ENCODE measurements at regions not wholly inside any gene's neighbourhood (a gene's known extent, or its start where the extent isn't known, plus 50 kb on each side); places are given as distances from the start of the nearest gene placed in this dataset.

DNA sequence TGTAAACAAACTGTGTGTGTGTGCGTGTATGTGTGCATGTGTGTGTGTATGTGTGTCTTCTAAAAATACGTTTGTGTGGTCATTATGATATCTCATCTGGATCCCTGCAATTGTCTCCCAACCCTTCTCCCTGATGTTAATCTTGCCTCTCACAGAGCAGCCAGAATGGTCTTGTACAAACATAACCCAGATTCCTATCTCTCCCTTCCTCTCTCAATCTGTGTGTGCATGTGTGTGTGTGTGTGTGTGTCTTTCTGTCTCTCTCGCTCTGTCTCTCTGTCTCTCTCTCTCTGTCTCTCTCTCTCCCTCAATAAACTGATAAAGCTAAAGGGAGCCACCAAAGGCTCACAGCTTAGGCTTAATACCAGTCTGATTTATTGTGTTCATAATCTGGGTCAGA lies 210.8 kb downstream of the PAX3 start:
- Mint-ChIP-seq H3K9me3 (peaks cover 2 to 13% (median 7%) of the 10 kb centered on the region in 3 donors), H3K36me3 (no peaks in the 10 kb centered on the region), H3K4me3 (no peak overlapping the region), H3K27me3 (peaks cover 1% of the 10 kb centered on the region), H3K27ac (no peak overlapping the region), H3K4me1 (no peaks in the 10 kb centered on the region)

DNA sequence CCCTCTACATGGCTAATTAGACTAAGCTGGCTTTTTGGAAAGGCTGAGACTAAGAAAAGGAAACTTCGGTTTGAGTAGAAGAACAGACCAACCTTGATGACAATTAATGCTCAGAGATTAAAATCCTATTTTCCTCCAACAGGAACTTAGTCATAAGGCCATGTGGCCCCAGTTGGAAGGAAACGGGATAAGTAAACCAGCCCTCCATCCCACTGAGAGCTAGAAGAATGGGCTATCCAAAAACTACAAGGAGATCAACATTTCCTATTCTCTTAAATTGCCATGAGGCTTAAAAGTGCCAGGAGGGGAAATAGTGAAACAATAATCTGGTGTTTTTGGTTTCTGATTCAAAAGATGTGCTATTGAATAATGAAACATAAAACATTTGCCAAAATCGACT lies 216.6 kb downstream of the PAX3 start:
- H3K4me1 Mint-ChIP-seq = no peaks in the 10 kb centered on the region
- no peak overlapping the region for H3K27ac Mint-ChIP-seq
- peaks cover 2% of the 10 kb centered on the region for H3K27me3 Mint-ChIP-seq
- H3K36me3 Mint-ChIP-seq = no peaks in the 10 kb centered on the region
- H3K9me3 Mint-ChIP-seq = peaks cover 1 to 5% (median 2%) of the 10 kb centered on the region in 3 donors
- H3K4me3 Mint-ChIP-seq = no peak overlapping the region

DNA sequence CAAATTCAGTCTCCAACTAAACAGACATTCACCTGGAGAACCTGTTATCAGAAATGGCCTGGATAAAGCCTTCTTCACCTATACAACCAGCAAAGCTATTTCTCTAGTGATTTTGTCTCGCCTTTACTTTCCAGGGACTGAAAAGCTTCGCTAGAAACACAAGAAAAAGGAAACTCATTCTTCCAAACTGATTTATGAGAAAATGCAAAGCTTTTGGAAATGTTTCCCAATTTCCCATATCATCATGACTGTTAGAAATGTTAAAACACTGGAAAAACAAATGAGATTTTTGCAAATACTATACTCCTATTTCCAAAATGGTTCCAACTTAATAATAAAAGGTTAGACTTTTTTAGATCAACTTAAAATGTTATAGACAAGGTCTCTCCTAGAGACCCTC lies 218.7 kb downstream of the PAX3 start:
- peaks cover 3% of the 10 kb centered on the region for H3K27me3 Mint-ChIP-seq
- no peaks in the 10 kb centered on the region for H3K36me3 Mint-ChIP-seq
- H3K27ac Mint-ChIP-seq = no peak overlapping the region
- H3K9me3 Mint-ChIP-seq = peaks cover 0 to 1% (median 0%) of the 10 kb centered on the region in 3 donors
- H3K4me3 Mint-ChIP-seq = no peak overlapping the region
- H3K4me1 Mint-ChIP-seq = no peaks in the 10 kb centered on the region

DNA sequence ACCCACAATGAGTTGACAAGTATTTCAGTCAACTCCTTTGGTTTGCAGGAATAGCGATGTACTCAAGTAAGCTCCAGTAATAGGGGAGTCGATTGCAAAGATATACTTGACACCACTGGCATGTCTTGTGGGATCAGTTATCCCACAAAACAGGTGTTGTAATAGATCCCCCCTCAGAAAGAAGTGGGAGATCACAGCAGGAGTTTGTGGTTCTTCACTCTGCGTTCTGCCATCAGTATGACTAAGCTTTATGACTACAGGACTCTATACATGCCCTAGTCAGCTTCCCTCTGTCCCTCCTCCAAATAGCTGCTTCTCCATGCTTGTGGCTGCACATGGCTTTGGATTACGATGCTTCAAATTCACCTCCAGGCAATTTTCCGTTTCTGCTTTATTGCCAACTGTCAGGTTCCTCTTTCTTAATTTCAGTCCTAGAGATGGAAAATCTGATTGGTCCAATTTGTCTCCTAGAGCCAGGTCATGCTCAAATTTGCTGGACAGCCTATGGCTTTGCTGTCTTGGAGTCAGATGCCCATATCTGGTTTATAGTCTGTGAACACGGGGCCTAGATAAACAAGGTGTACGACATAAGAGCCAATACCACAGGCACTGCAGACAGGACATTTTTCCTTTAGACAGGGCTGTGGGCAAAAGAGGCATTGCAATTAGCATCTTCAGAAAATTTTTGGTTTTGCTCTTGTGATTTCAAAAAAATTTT lies 221.7 kb downstream of the PAX3 start:
- Mint-ChIP-seq H3K36me3 (no peaks in the 10 kb centered on the region), H3K27ac (no peak overlapping the region), H3K9me3 (peaks cover 0 to 1% (median 0%) of the 10 kb centered on the region in 3 donors), H3K4me1 (no peaks in the 10 kb centered on the region), H3K4me3 (no peak overlapping the region), H3K27me3 (peaks cover 2% of the 10 kb centered on the region)

DNA sequence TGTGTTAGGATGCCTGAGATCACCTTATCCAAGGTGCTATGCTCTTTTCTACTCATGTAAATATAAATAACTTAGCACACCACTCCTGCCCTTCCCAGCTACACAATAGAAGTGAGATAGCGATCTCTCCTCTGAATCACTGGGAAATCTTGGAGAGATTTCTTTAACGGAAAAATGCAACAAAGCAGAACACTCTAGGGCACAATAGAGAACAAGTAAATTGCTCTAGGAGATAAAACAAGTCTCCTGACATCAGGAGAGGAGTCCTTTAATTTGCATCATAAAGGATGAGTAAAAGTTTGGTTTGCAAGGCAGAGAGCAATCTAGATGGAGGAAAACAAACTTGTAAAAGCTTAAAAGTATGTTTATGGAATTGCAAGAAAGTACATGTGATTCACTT lies 224.1 kb downstream of the PAX3 start:
- no peaks in the 10 kb centered on the region for H3K9me3 Mint-ChIP-seq
- peaks cover 6% of the 10 kb centered on the region for H3K27me3 Mint-ChIP-seq
- H3K27ac Mint-ChIP-seq = no peak overlapping the region
- H3K36me3 Mint-ChIP-seq = no peaks in the 10 kb centered on the region
- no peaks in the 10 kb centered on the region for H3K4me1 Mint-ChIP-seq
- H3K4me3 Mint-ChIP-seq = no peak overlapping the region

DNA sequence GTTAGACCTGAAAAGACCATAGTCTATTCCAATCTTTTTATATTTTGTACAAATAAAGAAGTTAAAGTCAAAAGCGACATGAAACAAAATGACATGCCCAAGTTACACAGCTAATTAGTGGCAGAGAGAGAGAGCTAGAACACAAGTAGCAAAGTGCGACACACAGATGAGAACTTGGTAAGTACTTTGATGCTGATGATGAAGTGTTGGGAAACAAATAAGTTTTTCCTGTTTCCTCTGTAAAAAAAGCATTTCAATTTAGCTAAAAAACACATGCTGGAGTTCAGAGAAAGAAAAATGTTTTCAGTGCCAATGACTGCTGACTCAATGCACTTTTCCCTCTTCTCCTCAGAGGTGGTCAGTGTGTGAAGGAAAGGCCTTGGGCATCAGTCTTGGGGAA lies 226.9 kb downstream of the PAX3 start:
- peaks cover 4% of the 10 kb centered on the region for H3K27me3 Mint-ChIP-seq
- H3K4me3 Mint-ChIP-seq = no peak overlapping the region
- no peak overlapping the region for H3K27ac Mint-ChIP-seq
- H3K4me1 Mint-ChIP-seq = no peaks in the 10 kb centered on the region
- peaks cover 1% of the 10 kb centered on the region for H3K36me3 Mint-ChIP-seq
- no peaks in the 10 kb centered on the region for H3K9me3 Mint-ChIP-seq

DNA sequence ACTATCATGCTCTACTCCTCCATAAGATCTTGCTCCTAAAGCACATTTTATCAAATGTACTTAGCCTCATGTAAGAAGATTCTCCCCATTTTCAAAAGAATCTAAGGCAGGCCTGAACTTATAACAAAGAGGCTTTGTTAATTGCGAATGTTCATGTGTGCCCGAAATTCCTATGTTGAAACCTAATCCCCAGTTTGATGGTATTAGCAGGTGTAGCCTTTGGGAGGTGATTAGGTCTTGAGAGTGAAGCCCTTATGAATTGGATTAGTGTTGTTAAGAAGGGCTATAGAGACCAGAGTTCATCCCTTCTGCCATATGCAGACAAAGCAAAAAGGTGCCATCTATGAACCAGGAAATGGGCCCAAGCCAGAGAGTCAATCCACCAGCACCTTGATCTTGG lies 234.5 kb downstream of the PAX3 start:
- no peak overlapping the region for H3K4me3 Mint-ChIP-seq
- no peaks in the 10 kb centered on the region for H3K9me3 Mint-ChIP-seq
- no peaks in the 10 kb centered on the region for H3K4me1 Mint-ChIP-seq
- H3K27ac Mint-ChIP-seq = no peak overlapping the region
- H3K36me3 Mint-ChIP-seq = peaks cover 1% of the 10 kb centered on the region
- H3K27me3 Mint-ChIP-seq = peaks cover 4% of the 10 kb centered on the region

DNA sequence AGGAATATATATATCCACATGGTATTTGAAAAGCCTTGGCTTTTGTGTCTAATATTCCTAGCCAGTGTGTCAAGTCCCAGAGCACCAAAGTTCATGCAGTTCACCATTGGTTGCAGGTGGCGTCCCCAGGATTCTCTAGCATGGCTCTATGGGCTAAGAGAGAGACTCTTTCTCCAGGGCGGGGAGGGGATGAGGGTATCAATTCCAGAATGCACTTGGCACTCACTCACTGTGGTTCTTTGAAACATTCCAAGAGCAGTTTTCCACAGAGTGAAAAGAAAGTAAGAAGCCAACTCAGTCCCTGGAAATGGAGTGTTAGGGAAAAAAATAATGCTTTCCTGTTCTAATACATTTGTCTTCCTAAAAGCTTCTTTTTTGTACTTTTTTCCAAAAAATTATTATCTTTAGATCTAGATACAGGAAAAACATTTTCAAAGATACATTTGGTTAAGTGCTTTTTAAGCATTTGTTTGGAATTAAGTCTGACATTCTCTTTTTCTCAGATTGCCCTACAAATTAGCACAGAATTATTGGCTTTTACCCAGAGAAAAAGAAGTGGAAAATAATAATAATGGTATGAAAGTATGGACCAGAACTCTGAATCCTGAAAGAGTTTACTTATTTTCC lies 239.9 kb downstream of the PAX3 start:
- H3K4me3 Mint-ChIP-seq = no peak overlapping the region
- H3K27me3 Mint-ChIP-seq = peaks cover 12% of the 10 kb centered on the region
- no peak overlapping the region for H3K27ac Mint-ChIP-seq
- H3K36me3 Mint-ChIP-seq = no peaks in the 10 kb centered on the region
- no peaks in the 10 kb centered on the region for H3K9me3 Mint-ChIP-seq
- H3K4me1 Mint-ChIP-seq = no peaks in the 10 kb centered on the region

DNA sequence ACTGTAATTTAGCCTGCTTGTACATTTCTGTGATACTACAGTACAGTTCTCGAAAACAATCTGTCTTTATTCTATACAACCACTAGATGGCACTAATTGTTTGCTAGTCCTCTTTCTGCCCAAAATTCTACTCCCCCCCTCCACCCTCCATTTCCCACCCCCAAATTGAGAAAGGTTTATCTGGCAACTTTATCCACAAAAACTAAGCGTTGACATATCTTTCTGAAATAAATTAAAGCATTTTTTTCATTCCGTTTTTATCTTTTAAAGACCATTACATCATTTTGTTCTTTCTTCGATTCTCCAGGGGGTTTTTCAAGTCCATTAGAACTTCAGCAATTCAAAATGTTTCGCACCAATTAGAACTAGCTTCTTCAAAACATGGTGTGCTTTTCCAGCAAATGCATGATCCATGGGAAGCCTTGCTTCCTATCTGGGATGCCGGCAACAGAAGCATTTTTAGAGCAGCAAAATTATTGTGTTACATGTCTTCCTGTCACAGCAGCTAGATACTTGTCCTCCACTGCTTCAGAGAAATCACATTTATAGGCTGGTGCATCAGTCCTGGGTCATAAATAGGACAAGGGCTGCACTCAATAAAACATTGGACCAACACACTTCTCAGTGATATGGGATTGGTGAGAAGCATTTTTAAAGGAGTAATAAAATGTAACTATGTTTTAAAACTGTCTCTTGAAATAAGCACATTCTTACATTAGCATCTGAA lies 241.3 kb downstream of the PAX3 start:
- H3K27ac Mint-ChIP-seq = no peak overlapping the region
- no peaks in the 10 kb centered on the region for H3K4me1 Mint-ChIP-seq
- peaks cover 16% of the 10 kb centered on the region for H3K27me3 Mint-ChIP-seq
- H3K4me3 Mint-ChIP-seq = no peak overlapping the region
- H3K9me3 Mint-ChIP-seq = no peaks in the 10 kb centered on the region
- H3K36me3 Mint-ChIP-seq = no peaks in the 10 kb centered on the region

DNA sequence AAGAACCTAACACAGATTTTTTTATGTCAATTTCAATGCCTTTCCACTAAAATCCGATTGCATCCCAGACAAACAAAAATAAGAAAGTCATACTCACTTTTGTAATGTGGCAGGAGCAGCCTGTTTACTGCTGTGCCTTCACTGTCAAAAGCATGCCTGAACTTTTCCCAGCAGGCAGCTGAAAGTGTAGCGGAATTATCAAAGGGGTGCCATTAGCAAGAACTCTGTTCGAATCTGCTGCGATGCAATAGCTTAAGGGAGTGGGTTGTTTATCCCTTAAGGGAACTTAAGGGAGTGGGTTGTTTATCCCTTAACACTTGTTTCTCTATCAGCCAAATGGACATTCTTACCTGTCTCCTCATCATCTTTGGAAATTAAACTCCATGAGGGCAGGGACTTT lies 243.5 kb downstream of the PAX3 start:
- Mint-ChIP-seq H3K4me1 (no peaks in the 10 kb centered on the region), H3K27ac (no peak overlapping the region), H3K9me3 (no peaks in the 10 kb centered on the region), H3K36me3 (no peaks in the 10 kb centered on the region), H3K4me3 (no peak overlapping the region), H3K27me3 (peaks cover 14% of the 10 kb centered on the region)

DNA sequence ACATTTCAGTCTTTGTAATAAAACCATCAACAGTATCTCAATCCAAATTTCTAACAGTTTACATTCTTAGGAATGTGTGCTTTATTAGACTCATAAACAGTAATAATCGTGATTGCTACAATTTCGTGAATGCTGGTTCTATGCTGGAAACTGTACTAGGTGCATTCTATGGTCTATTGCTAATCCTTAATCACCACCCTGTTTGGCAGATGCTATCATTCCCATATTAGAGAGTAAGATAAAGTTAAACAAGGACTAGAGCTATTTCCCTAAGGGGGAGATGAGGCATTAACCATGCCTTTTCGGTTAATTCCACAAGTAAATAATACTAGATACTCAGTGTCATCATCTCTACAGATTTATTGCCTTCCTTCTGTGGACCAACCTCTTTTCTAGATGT lies 244.0 kb downstream of the PAX3 start:
- no peak overlapping the region for H3K4me3 Mint-ChIP-seq

DNA sequence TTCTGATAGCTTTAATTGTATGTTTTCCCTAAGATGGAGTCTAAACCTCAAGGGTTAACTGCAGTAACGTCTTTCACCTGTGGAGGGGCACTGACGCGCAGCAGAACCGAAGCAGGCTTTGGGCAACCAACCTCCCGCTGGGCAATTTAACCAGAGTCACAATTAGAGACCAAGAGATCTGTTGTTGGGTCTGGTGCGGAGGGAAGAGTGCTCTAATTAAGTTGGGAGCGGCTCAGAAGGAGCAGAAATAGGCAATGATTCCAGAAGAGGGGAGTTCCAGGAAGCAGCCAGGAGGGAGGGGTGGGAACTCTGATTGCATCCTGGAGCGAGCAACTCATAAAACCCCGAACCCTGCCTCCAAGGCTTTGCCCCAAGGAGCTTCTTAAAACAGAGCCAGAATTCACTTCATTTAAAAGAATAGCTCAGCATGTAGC lies 245.8 kb downstream of the PAX3 start:
- H3K36me3 Mint-ChIP-seq = no peaks in the 10 kb centered on the region
- H3K27ac Mint-ChIP-seq = peak overlapping the region in 1 of 3 donors; percentile 54
- no peaks in the 10 kb centered on the region for H3K9me3 Mint-ChIP-seq
- no peak overlapping the region for H3K4me3 Mint-ChIP-seq
- peaks cover 11% of the 10 kb centered on the region for H3K27me3 Mint-ChIP-seq
- no peaks in the 10 kb centered on the region for H3K4me1 Mint-ChIP-seq

More for the DNA sequence above, 244.0 kb downstream of the PAX3 start:
- H3K4me1 Mint-ChIP-seq = no peaks in the 10 kb centered on the region
- H3K36me3 Mint-ChIP-seq = no peaks in the 10 kb centered on the region
- peaks cover 11% of the 10 kb centered on the region for H3K27me3 Mint-ChIP-seq
- no peaks in the 10 kb centered on the region for H3K9me3 Mint-ChIP-seq
- no peak overlapping the region for H3K27ac Mint-ChIP-seq

DNA sequence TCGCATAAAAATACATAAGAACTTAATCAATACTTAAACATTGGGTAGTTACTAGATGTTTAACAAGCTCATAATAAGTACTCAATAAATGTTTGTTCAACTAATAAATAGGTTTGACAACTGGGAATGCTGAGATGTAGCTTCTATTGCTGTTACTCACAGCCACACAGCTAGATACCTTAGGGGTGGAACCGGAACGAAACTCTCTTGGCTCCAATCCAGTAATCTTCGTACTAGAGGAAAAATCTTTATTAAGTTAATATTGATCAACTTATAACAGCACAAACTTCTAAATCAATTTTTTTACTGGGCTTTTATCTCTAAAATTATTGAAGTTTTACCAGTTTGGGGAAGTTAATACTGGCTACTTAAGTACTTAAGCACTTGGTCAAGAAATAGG lies 247.8 kb downstream of the PAX3 start:
- Mint-ChIP-seq H3K36me3 (peaks cover 1% of the 10 kb centered on the region), H3K27ac (no peak overlapping the region), H3K4me1 (no peaks in the 10 kb centered on the region), H3K4me3 (no peak overlapping the region), H3K27me3 (peaks cover 15% of the 10 kb centered on the region), H3K9me3 (no peaks in the 10 kb centered on the region)

DNA sequence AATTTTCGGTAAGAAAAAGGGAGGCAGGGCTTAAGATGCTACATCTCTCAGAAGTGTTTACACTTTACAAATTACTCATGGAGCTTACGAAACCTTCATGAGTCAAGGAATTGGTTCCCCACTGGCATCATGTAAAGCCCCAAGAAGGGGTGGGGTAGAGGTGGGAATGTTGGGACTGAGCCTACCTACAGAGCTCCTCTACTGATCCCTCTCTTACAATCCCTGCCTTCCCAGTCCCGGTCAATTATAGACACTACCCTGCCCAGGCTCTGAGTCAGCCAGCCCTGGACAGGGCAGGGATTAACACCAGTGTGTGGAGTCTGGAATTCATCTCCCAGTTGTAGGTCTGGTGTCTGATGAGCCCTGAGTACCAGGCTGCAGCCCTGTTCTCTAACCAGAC lies 248.9 kb downstream of the PAX3 start:
- no peaks in the 10 kb centered on the region for H3K9me3 Mint-ChIP-seq
- H3K36me3 Mint-ChIP-seq = peaks cover 1% of the 10 kb centered on the region
- H3K4me1 Mint-ChIP-seq = no peaks in the 10 kb centered on the region
- peaks cover 13% of the 10 kb centered on the region for H3K27me3 Mint-ChIP-seq
- H3K4me3 Mint-ChIP-seq = no peak overlapping the region
- H3K27ac Mint-ChIP-seq = no peak overlapping the region

DNA sequence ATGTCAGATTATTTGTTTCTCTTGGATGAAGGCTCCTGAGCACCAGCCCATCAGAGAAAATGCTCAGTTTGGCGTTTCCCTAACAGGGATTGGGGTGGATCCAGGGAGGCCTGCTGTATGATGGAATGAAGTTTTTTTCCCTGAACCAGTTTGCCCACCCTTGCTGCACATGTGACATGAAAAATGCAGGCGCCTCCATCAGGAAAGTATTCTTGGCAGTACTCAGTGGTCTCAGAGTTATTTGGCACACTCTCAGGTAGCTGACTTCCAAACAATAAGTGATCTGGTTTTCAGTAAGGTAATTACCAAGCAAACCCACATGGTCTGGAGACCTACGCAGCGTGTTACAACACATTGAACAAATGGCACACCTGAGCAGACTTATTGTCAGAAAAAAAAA lies 254.9 kb downstream of the PAX3 start:
- Mint-ChIP-seq H3K27me3 (peaks cover 5% of the 10 kb centered on the region), H3K4me3 (no peak overlapping the region)

DNA sequence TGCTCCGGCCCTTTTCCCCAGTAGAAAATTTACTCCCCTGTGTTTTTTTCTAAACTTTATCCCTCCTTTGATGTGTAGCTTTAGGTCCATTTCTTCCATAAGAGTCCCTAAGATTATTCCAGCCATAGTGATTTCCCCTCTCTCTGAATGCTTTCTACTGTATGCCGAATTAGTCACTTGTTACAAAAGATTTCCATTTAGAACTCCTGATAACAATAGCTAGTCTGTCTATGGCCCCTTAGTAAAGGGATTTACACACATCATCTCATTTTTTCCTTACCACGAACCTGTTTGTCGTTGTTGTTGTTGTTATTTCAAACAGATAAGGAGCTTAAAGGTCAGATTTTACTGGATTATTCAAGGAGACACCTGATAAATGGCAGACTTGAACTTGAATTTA lies 256.1 kb downstream of the PAX3 start:
- Mint-ChIP-seq H3K36me3 (peaks cover 1% of the 10 kb centered on the region), H3K4me1 (no peaks in the 10 kb centered on the region), H3K4me3 (no peak overlapping the region), H3K9me3 (no peaks in the 10 kb centered on the region), H3K27me3 (peaks cover 5% of the 10 kb centered on the region), H3K27ac (no peak overlapping the region)

More for the DNA sequence above, 254.9 kb downstream of the PAX3 start:
- no peak overlapping the region for H3K27ac Mint-ChIP-seq
- peaks cover 1% of the 10 kb centered on the region for H3K36me3 Mint-ChIP-seq
- no peaks in the 10 kb centered on the region for H3K4me1 Mint-ChIP-seq
- no peaks in the 10 kb centered on the region for H3K9me3 Mint-ChIP-seq

Data from IgD-negative memory B cell (primary cell).